H1 (cell line): ENCODE measurements at regions not wholly inside any gene's neighbourhood (a gene's known extent, or its start where the extent isn't known, plus 50 kb on each side); places are given as distances from the start of the nearest gene placed in this dataset.

Source experiments
- CTCF ChIA-PET: fragments of 300-600 bp; sonication (Branson Sonifier 250); formaldehyde crosslinking; loops from one replicate; lab custom pipeline; 2021; ENCODE audit not compliant: partially characterized antibody; lab: Charles Lee
- POLR2A ChIA-PET: fragments of 300-600 bp; sonication (Branson Sonifier 250); formaldehyde crosslinking; loops from one replicate; lab custom pipeline; 2021; ENCODE audit warnings: inconsistent platforms; ENCODE audit not compliant: partially characterized antibody; lab: Charles Lee
- DNase-seq, 2 experiments: peaks; one replicate each; pipeline versions ENCODE4 v3.0.0 to v3.0.0-alpha.2; 2010 to 2022; ENCODE audit warnings: low spot score in 2 of 2, low read depth in 1 of 2, mixed read lengths in 1 of 2
- FAIRE-seq: peaks from 2 replicates; lab custom pipeline; 2011; peaks lifted over from hg19 to GRCh38; lab: Jason Lieb, UNC
- H2AFZ ChIP-seq: 2 replicates; pipeline ENCODE4 v1.8.1; 2012; ENCODE audit warnings: low read length, inconsistent platforms
- H2AK5ac ChIP-seq: 2 replicates; pipeline ENCODE4 v1.6.1; 2013; ENCODE audit warnings: low read depth, low read length
- H2BK120ac ChIP-seq: replicated peaks from 2 replicates; pipeline ENCODE3; 2013; ENCODE audit warnings: low read depth, low read length, inconsistent platforms
- H2BK12ac ChIP-seq: 2 replicates; pipeline ENCODE4 v1.6.1; 2013; ENCODE audit warnings: low read depth, low read length
- H2BK15ac ChIP-seq: 2 replicates; pipeline ENCODE4 v1.6.1; 2013; ENCODE audit warnings: low read length
- H2BK20ac ChIP-seq: 2 replicates; pipeline ENCODE4 v1.6.1; 2013; ENCODE audit warnings: low read length
- H2BK5ac ChIP-seq: 2 replicates; pipeline ENCODE4 v1.6.1; 2013; ENCODE audit warnings: low read depth, low read length
- H3K14ac ChIP-seq: 2 replicates; pipeline ENCODE4 v1.6.1; 2013; ENCODE audit warnings: inconsistent platforms; ENCODE audit not compliant: insufficient read length
- H3K18ac ChIP-seq: 2 replicates; pipeline ENCODE4 v1.6.1; 2013; ENCODE audit warnings: low read length; ENCODE audit errors: extremely low read depth
- H3K23ac ChIP-seq: 2 replicates; pipeline ENCODE4 v1.6.1; 2013; ENCODE audit warnings: inconsistent platforms; ENCODE audit not compliant: insufficient read length
- H3K23me2 ChIP-seq: 2 replicates; pipeline ENCODE4 v1.6.1; 2013; ENCODE audit warnings: low read depth, low read length
- H3K27ac ChIP-seq: 2 replicates; pipeline ENCODE4 v1.6.1; 2011; ENCODE audit warnings: low read depth, low read length, inconsistent platforms
- H3K27me3 ChIP-seq, 4 experiments: replicated peaks in 1 of 4; 1 replicate in 1 of 4; 2 replicates in 3 of 4; pipeline versions ENCODE4 v1.6.1 to v1.8.1; 2011 to 2013; ENCODE audit warnings: low read length in 3 of 4, mild to moderate bottlenecking in 3 of 4, inconsistent platforms in 2 of 4, mixed read lengths in 2 of 4, moderate library complexity in 1 of 4; ENCODE audit not compliant: control insufficient read depth in 3 of 4, insufficient read depth in 3 of 4; ENCODE audit errors: extremely low read depth in 1 of 4
- H3K36me3 ChIP-seq, 4 experiments: 2 replicates each; pipeline versions ENCODE4 v1.6.1 to v1.8.1; 2011 to 2013; ENCODE audit warnings: mild to moderate bottlenecking in 4 of 4, low read length in 3 of 4, moderate library complexity in 2 of 4, control low read depth in 1 of 4, inconsistent platforms in 1 of 4; ENCODE audit not compliant: insufficient read depth in 4 of 4, control insufficient read depth in 2 of 4
- H3K4ac ChIP-seq: replicated peaks from 2 replicates; pipeline ENCODE3; 2013; ENCODE audit warnings: low read length, low read depth, mixed read lengths, inconsistent platforms; ENCODE audit not compliant: insufficient read length
- H3K4me1 ChIP-seq, 4 experiments: replicated peaks in 1 of 4; 1 replicate in 1 of 4; 2 replicates in 3 of 4; pipeline versions ENCODE4 v1.6.1 to v1.8.1; 2011 to 2013; ENCODE audit warnings: low read length in 3 of 4, inconsistent platforms in 2 of 4, mixed read lengths in 1 of 4; ENCODE audit not compliant: insufficient read depth in 4 of 4, control insufficient read depth in 3 of 4
- H3K4me2 ChIP-seq, 2 experiments: 2 replicates each; pipeline versions ENCODE4 v1.6.1 to v1.8.1; 2011 to 2013; ENCODE audit warnings: low read depth in 2 of 2, low read length in 2 of 2, control low read depth in 1 of 2, inconsistent platforms in 1 of 2, mild to moderate bottlenecking in 1 of 2; ENCODE audit not compliant: insufficient read depth in 1 of 2
- H3K4me3 ChIP-seq, 4 experiments: fragments of 200-600, 300-600 bp in 1 of 4; sonication (generic), shearing (Covaris generic), sonication (Bioruptor Twin) in 1 of 4; 2 replicates each; pipeline versions ENCODE4 v1.5.1 to v1.8.1; 2011 to 2016; ENCODE audit warnings: low read length in 4 of 4, low read depth in 3 of 4, control low read depth in 2 of 4, inconsistent platforms in 2 of 4, mild to moderate bottlenecking in 2 of 4, mixed read lengths in 1 of 4, moderate library complexity in 1 of 4; ENCODE audit not compliant: insufficient read depth in 2 of 4; ENCODE audit errors: extremely low read depth in 1 of 4
- H3K56ac ChIP-seq: replicated peaks from 2 replicates; pipeline ENCODE3; 2013; ENCODE audit warnings: low read depth, mild to moderate bottlenecking, mixed read lengths, low read length, inconsistent platforms; ENCODE audit not compliant: insufficient read length
- H3K79me1 ChIP-seq: 2 replicates; pipeline ENCODE4 v1.6.1; 2013; ENCODE audit warnings: low read depth, low read length, control low read depth
- H3K79me2 ChIP-seq, 2 experiments: 2 replicates each; pipeline versions ENCODE4 v1.6.1 to v1.8.1; 2012 to 2013; ENCODE audit warnings: low read length in 2 of 2, mild to moderate bottlenecking in 2 of 2, inconsistent platforms in 1 of 2; ENCODE audit not compliant: insufficient read depth in 2 of 2, control insufficient read depth in 1 of 2
- H3K9ac ChIP-seq, 4 experiments: replicated peaks in 1 of 4; 1 replicate in 1 of 4; 2 replicates in 3 of 4; pipeline versions ENCODE4 v1.6.1 to v1.8.1; 2011 to 2013; ENCODE audit warnings: low read depth in 3 of 4, low read length in 3 of 4, control low read depth in 2 of 4, mild to moderate bottlenecking in 2 of 4, moderate library complexity in 2 of 4, inconsistent platforms in 1 of 4; ENCODE audit errors: extremely low read depth in 1 of 4
- H3K9me3 ChIP-seq, 2 experiments: 2 replicates each; pipeline versions ENCODE4 v1.6.1 to v1.8.1; 2012 to 2013; ENCODE audit warnings: mild to moderate bottlenecking in 2 of 2, moderate library complexity in 2 of 2, control low read depth in 1 of 2, inconsistent platforms in 1 of 2, low read depth in 1 of 2, low read length in 1 of 2, mixed read lengths in 1 of 2; ENCODE audit not compliant: insufficient read depth in 2 of 2
- H4K20me1 ChIP-seq, 2 experiments: replicated peaks in 1 of 2; 2 replicates each; pipeline versions ENCODE3 to v1.8.1; 2011 to 2013; ENCODE audit warnings: inconsistent platforms in 2 of 2, low read length in 2 of 2, mild to moderate bottlenecking in 1 of 2; ENCODE audit not compliant: insufficient read depth in 2 of 2, control insufficient read depth in 1 of 2
- H4K5ac ChIP-seq: 2 replicates; pipeline ENCODE4 v1.6.1; 2013; ENCODE audit warnings: low read length, low read depth, mixed read lengths, inconsistent platforms; ENCODE audit not compliant: insufficient read length
- H4K8ac ChIP-seq: 2 replicates; pipeline ENCODE4 v1.8.0; 2013; ENCODE audit warnings: mild to moderate bottlenecking, moderate library complexity, low read length, inconsistent platforms; ENCODE audit not compliant: insufficient read depth; ENCODE audit errors: extremely low read depth
- H4K91ac ChIP-seq: replicated peaks from 2 replicates; pipeline ENCODE3; 2013; ENCODE audit warnings: low read length, mixed read lengths, inconsistent platforms; ENCODE audit not compliant: insufficient read length
- CBX8 ChIP-seq: fragments of 300-800, 300-1000 bp; sonication (generic); IDR thresholded peaks from 2 replicates; pipeline ENCODE4 v1.7.1; 2016; ENCODE audit warnings: low read depth, low read length, borderline replicate concordance
- CTBP2 ChIP-seq: IDR thresholded peaks from 2 replicates; pipeline ENCODE4 v1.7.0; 2011; ENCODE audit warnings: borderline replicate concordance, mild to moderate bottlenecking, moderate library complexity, mixed read lengths, low read length; ENCODE audit not compliant: insufficient read depth, insufficient read length
- EGR1 ChIP-seq: IDR thresholded peaks from 2 replicates; pipeline ENCODE4 v1.6.1; 2011; ENCODE audit warnings: low read depth, low read length, borderline replicate concordance
- KDM4A ChIP-seq: IDR thresholded peaks from one replicate; pipeline ENCODE4 v1.7.1; 2012; ENCODE audit warnings: low read depth, mild to moderate bottlenecking, moderate library complexity, low read length, inconsistent platforms; ENCODE audit not compliant: severe bottlenecking
- MAFK ChIP-seq: IDR thresholded peaks from 2 replicates; pipeline ENCODE4 v1.6.1; 2012; ENCODE audit warnings: low read depth, mild to moderate bottlenecking, improper control_type of control experiment, low read length
- TAF1 ChIP-seq: IDR thresholded peaks from 2 replicates; pipeline ENCODE4 v1.6.1; 2011; ENCODE audit warnings: mild to moderate bottlenecking, low read depth, low read length
- TBP ChIP-seq: IDR thresholded peaks from 2 replicates; pipeline ENCODE4 v1.6.1; 2011; ENCODE audit warnings: low read depth, low read length, improper control_type of control experiment
- YY1 ChIP-seq: IDR thresholded peaks from 2 replicates; pipeline ENCODE4 v1.6.1; 2011; ENCODE audit warnings: low read depth, mild to moderate bottlenecking, low read length
- WGBS, 2 experiments: shearing (Covaris generic) in 1 of 2; methylation state at CpG; one replicate each; pipeline versions ENCODE4 v1.1.6 to v1.1.7; 2013 to 2015; ENCODE audit warnings: low lambda C conversion rate in 2 of 2, mixed read lengths in 2 of 2, inconsistent platforms in 1 of 2, low coverage in 1 of 2, missing lambda C conversion rate in 1 of 2; ENCODE audit not compliant: insufficient replicate concordance in 2 of 2, insufficient coverage in 1 of 2, insufficient read length in 1 of 2; ENCODE audit errors: extremely low coverage in 1 of 2, missing lambda C conversion rate in 1 of 2; 5-methylcytosine and 5-hydroxymethylcytosine counted together

DNA sequence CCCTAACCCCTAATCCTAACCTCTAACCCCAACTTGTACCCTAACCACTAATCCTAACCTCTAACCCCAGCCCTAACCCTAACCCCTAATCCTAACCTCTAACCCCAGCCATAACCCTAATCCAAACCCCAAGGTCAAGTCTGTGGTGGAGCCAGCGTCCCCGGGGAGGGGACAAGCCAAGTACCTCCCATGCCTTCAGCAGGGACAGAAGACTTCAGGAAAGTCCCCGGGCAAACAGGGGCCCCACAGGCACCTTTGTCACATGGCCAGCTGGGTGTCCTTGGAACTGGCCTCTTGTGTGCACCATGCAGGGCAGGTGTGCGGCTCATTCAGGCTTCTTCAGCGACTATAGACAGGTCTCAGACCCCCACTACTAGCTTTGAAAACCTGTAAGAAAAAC, 555.8 kb downstream of the BRD1 start:
- Histone ChIP-seq H3K14ac (no peak overlapping the region), H2BK120ac (no peak overlapping the region), H3K9me3 (no peaks in the 10 kb centered on the region), H3K4me1 (peaks cover 7 to 20% (median 13%) of the 10 kb centered on the region in 4 experiments), H2AK5ac (peak overlapping the region; percentile 53; the same call in 1 of the 2 replicates), H3K23me2 (peaks cover 5% of the 10 kb centered on the region; the same call in 1 of the 2 replicates), H3K18ac (no peak overlapping the region), H4K91ac (no peak overlapping the region), H2BK15ac (no peak overlapping the region), H4K20me1 (no peaks in the 10 kb centered on the region), H3K79me1 (no peaks in the 10 kb centered on the region), H2BK20ac (peak overlapping the region; percentile 7; the same call in 1 of the 2 replicates), H3K79me2 (no peaks in the 10 kb centered on the region), H4K5ac (no peak overlapping the region), H3K4ac (no peak overlapping the region), H3K9ac (no peak overlapping the region), H2AFZ (no peak overlapping the region), H3K27ac (no peak overlapping the region), H3K36me3 (no peaks in the 10 kb centered on the region), H3K23ac (no peak overlapping the region), H3K4me2 (no peak overlapping the region), H3K4me3 (no peak overlapping the region), H2BK12ac (0 out of 2 replicates have a peak overlapping the region, but pooled peaks have one; percentile 86), H4K8ac (no peak overlapping the region), H2BK5ac (peak overlapping the region; percentile 44; the same call in 1 of the 2 replicates), H3K27me3 (peaks cover 1 to 21% (median 16%) of the 10 kb centered on the region in 4 experiments; a peak in 6 of 7 replicates), H3K56ac (no peak overlapping the region)
- POLR2A ChIA-PET = no interaction called here
- DNase-seq (no peak), FAIRE-seq (no peak)
- TF ChIP-seq TAF1 = no peak
- TF ChIP-seq KDM4A = no peak
- no peak for TF ChIP-seq MAFK
- no peak for TF ChIP-seq CTBP2
- no peak for TF ChIP-seq CBX8
- no peak for TF ChIP-seq YY1
- no peak for TF ChIP-seq EGR1
- TF ChIP-seq TBP = no peak
- 86% methylated on average over 5 of the region's 5 CpGs; no CpG with 5 or more reads in 1 of the 2 experiments for WGBS, 2 experiments
- CTCF ChIA-PET = interaction anchor here (1.0 to 1.2 kb wide), 2 partner anchors 225 to 361 kb away, joined by 3 read pairs; no protein-coding TSS in a partner anchor
